CD4-positive, alpha-beta memory T cell (primary cell): ENCODE measurements at regions not wholly inside any gene's neighbourhood (a gene's known extent, or its start where the extent isn't known, plus 50 kb on each side); places are given as distances from the start of the nearest gene placed in this dataset.

Experiments
- CTCF ChIA-PET: fragments of 350-600 bp; sonication (Branson Sonifier 250); formaldehyde crosslinking; loops from one replicate; lab custom pipeline; 2021; ENCODE audit warnings: inconsistent platforms; ENCODE audit not compliant: partially characterized antibody; lab: Charles Lee
- POLR2A ChIA-PET: fragments of 350-600 bp; sonication (Branson Sonifier 250); formaldehyde crosslinking; loops from one replicate; lab custom pipeline; 2021; ENCODE audit not compliant: partially characterized antibody; lab: Charles Lee
- DNase-seq, 5 donors: peaks; one replicate each; pipeline versions ENCODE4 v3.0.0 to v3.0.0-alpha.2; 2020 to 2022; ENCODE audit warnings: mixed read lengths in 1 of 5
- H3K27ac ChIP-seq: one replicate; pipeline ENCODE4 v1.7.0; 2013; ENCODE audit warnings: low read depth, low read length
- H3K27me3 ChIP-seq: 2 replicates; pipeline ENCODE4 v1.7.0; 2013; ENCODE audit warnings: mild to moderate bottlenecking, low read length, moderate library complexity; ENCODE audit not compliant: insufficient read depth
- H3K36me3 ChIP-seq: 2 replicates; pipeline ENCODE4 v1.7.0; 2013; ENCODE audit warnings: mild to moderate bottlenecking, low read length, moderate library complexity; ENCODE audit not compliant: insufficient read depth
- H3K4me1 ChIP-seq: 2 replicates; pipeline ENCODE4 v1.7.0; 2013; ENCODE audit warnings: mild to moderate bottlenecking, low read length, moderate library complexity; ENCODE audit not compliant: insufficient read depth
- H3K4me3 ChIP-seq, 2 donors: one replicate each; pipeline ENCODE4 v1.7.0; 2013; ENCODE audit warnings: low read length in 2 of 2, mild to moderate bottlenecking in 1 of 2
- H3K9me3 ChIP-seq, 2 donors: one replicate each; pipeline ENCODE4 v1.7.0; 2013; ENCODE audit warnings: low read length in 2 of 2, control low read depth in 1 of 2; ENCODE audit not compliant: control insufficient read depth in 1 of 2
- H3K27ac Mint-ChIP-seq, 7 donors: one replicate each; pipeline ENCODE4 v1.8.0; 2020 to 2021; ENCODE audit warnings: mixed read lengths in 7 of 7, mild to moderate bottlenecking in 6 of 7, inconsistent platforms in 3 of 7, moderate library complexity in 3 of 7
- H3K27me3 Mint-ChIP-seq, 2 donors: one replicate each; pipeline ENCODE4 v1.8.0; 2020 to 2021; ENCODE audit warnings: mixed read lengths in 2 of 2
- H3K36me3 Mint-ChIP-seq, 2 donors: one replicate each; pipeline ENCODE4 v1.8.0; 2020 to 2021; ENCODE audit warnings: mixed read lengths in 2 of 2, inconsistent platforms in 1 of 2, mild to moderate bottlenecking in 1 of 2
- H3K4me1 Mint-ChIP-seq, 4 donors: one replicate each; pipeline ENCODE4 v1.8.0; 2020 to 2021; ENCODE audit warnings: mixed read lengths in 4 of 4, mild to moderate bottlenecking in 1 of 4
- H3K4me3 Mint-ChIP-seq, 8 donors: one replicate each; pipeline ENCODE4 v1.8.0; 2020 to 2021; ENCODE audit warnings: mixed read lengths in 8 of 8, mild to moderate bottlenecking in 7 of 8, moderate library complexity in 6 of 8, inconsistent platforms in 3 of 8
- H3K9me3 Mint-ChIP-seq, 8 donors: one replicate each; pipeline ENCODE4 v1.8.0; 2020 to 2021; ENCODE audit warnings: mixed read lengths in 8 of 8, mild to moderate bottlenecking in 5 of 8, inconsistent platforms in 3 of 8, moderate library complexity in 1 of 8
- intact Hi-C: fragments of 100-400 bp; cut with micrococcal nuclease; formaldehyde crosslinking; loops from one replicate; pipeline ENCODE4 v1.15.1; 2023

DNA sequence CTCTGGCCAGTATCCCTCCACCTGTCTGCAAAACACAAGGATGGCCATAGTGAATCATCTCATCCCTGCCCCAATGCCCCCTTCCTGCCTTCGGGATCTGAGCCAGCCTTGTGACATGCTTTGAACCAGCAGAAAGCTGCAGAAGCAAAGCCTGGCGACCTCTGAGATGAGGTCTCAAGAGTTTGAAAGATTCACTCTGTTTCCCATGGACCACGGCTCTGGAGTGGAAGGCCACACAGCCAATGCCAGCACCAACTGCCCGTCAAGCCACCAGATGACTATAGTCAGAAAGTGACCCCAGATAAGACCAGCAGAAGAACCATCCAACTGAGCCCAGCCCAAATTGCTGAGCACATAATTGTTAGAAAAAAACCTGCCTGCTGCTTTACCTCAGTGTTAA is 193.9 kb upstream of the PPP2R2D start:
- Histone ChIP-seq H3K4me1 (no peaks in the 10 kb centered on the region), H3K27ac (no peak overlapping the region), H3K9me3 (no peaks in the 10 kb centered on the region), H3K4me3 (no peak overlapping the region), H3K36me3 (no peaks in the 10 kb centered on the region), H3K27me3 (no peaks in the 10 kb centered on the region)
- no peak for DNase-seq
- ChIA-PET POLR2A (no interaction called here), CTCF (no interaction called here)
- intact Hi-C loops = no loop called here
- H3K9me3 Mint-ChIP-seq = peaks cover 0 to 12% (median 7%) of the 10 kb centered on the region in 8 donors
- peaks cover 0 to 1% of the 10 kb centered on the region in 2 donors for H3K27me3 Mint-ChIP-seq
- no peak overlapping the region for H3K4me3 Mint-ChIP-seq
- no peaks in the 10 kb centered on the region for H3K36me3 Mint-ChIP-seq
- no peak overlapping the region for H3K27ac Mint-ChIP-seq
- H3K4me1 Mint-ChIP-seq = no peaks in the 10 kb centered on the region

- H3K4me3 ChIP-seq = no peak overlapping the region
- DNase-seq = no peak
- intact Hi-C loops = no loop called here
Observed at GRCh38 chr10:131708225-131708880, 192.5 kb upstream of the PPP2R2D start.

DNA sequence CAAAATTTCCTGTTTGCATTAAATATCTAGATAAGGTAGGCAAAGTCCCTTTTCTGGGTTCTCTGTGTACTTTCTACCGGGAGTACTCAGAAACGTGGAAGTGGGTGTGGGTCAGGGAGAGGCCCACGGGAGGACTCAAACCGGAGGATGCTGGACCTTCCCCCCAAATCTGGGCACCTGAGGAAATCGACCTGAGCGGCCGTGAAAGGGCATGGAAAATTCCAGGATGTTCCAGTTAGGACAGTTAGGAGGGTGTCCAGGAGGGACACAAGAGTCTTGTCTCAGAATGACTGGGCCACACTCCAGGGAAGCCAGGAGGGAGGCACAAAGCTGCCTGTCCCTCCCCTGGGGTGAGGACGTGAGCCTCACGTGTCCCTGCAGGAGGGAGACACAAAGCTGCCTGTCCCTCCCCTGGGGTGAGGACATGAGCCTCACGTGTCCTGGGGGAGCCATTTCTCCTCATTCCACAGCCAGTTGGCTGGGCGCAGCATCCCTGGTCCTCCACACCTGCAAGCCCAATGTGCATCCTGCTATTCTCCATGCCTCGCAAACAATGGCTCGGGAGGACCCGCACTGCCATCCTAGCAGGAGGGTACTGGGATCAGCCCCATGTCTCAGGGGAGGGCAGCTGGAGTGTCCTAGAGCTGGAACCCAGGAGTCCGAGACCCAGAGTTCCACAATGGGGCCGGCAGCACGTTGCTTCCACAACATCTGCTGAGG is 190.5 kb upstream of the PPP2R2D start:
- peaks cover 2 to 15% (median 7%) of the 10 kb centered on the region in 8 donors for H3K9me3 Mint-ChIP-seq
- H3K4me3 Mint-ChIP-seq = no peak overlapping the region
- CTCF ChIA-PET = no interaction called here
- no peak overlapping the region for H3K27ac Mint-ChIP-seq
- Histone ChIP-seq H3K27me3 (no peaks in the 10 kb centered on the region), H3K27ac (no peak overlapping the region), H3K36me3 (no peaks in the 10 kb centered on the region), H3K4me3 (no peak overlapping the region), H3K9me3 (no peaks in the 10 kb centered on the region), H3K4me1 (no peaks in the 10 kb centered on the region)
- POLR2A ChIA-PET = no interaction called here
- H3K4me1 Mint-ChIP-seq = no peaks in the 10 kb centered on the region
- no peak for DNase-seq
- H3K27me3 Mint-ChIP-seq = peaks cover 0 to 1% of the 10 kb centered on the region in 2 donors
- intact Hi-C loops = no loop called here
- no peaks in the 10 kb centered on the region for H3K36me3 Mint-ChIP-seq

More at GRCh38 chr10:131708225-131708880, 192.5 kb upstream of the PPP2R2D start:
- H3K4me1 Mint-ChIP-seq = no peaks in the 10 kb centered on the region
- Histone ChIP-seq H3K27ac (no peak overlapping the region), H3K27me3 (no peaks in the 10 kb centered on the region), H3K36me3 (no peaks in the 10 kb centered on the region), H3K9me3 (no peaks in the 10 kb centered on the region), H3K4me1 (no peaks in the 10 kb centered on the region)
- ChIA-PET POLR2A (no interaction called here), CTCF (no interaction called here)
- peaks cover 0 to 12% (median 7%) of the 10 kb centered on the region in 8 donors for H3K9me3 Mint-ChIP-seq
- H3K27ac Mint-ChIP-seq = no peak overlapping the region
- H3K27me3 Mint-ChIP-seq = peaks cover 0 to 1% of the 10 kb centered on the region in 2 donors
- H3K4me3 Mint-ChIP-seq = no peak overlapping the region
- no peaks in the 10 kb centered on the region for H3K36me3 Mint-ChIP-seq

DNA sequence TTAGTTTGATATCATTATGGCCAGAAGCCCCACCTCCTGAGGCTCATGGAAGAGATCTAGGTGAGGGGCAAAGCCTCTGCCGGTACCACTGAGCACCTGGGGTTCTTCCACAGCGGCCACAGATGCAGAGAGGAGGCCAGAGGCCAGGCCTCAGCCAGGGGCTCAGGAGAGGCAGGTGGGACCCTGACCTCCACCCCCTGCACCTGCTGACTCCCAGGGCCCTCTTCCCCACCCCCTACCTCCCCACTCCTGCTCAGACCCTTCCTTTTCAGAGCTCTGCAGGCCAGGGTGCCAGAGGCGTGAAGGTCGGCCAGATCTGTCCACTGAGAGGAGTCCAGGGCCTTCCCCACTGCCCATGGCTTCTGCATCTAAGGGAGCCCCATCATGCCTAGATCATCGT is 178.7 kb upstream of the PPP2R2D start:
- intact Hi-C loops = no loop called here
- Histone ChIP-seq H3K27ac (no peak overlapping the region), H3K9me3 (no peaks in the 10 kb centered on the region), H3K4me1 (no peaks in the 10 kb centered on the region), H3K36me3 (no peaks in the 10 kb centered on the region), H3K27me3 (no peaks in the 10 kb centered on the region), H3K4me3 (no peak overlapping the region)
- peaks cover 0 to 6% (median 2%) of the 10 kb centered on the region in 8 donors for H3K9me3 Mint-ChIP-seq
- no peak overlapping the region for H3K4me3 Mint-ChIP-seq
- H3K27me3 Mint-ChIP-seq = peaks cover 7 to 8% of the 10 kb centered on the region in 2 donors
- ChIA-PET POLR2A (no interaction called here), CTCF (no interaction called here)
- H3K4me1 Mint-ChIP-seq = peaks cover 0 to 14% (median 3%) of the 10 kb centered on the region in 4 donors
- no peak for DNase-seq
- H3K36me3 Mint-ChIP-seq = no peaks in the 10 kb centered on the region
- no peak overlapping the region for H3K27ac Mint-ChIP-seq

- Histone ChIP-seq H3K4me1 (no peaks in the 10 kb centered on the region), H3K36me3 (no peaks in the 10 kb centered on the region), H3K4me3 (no peak overlapping the region), H3K9me3 (no peaks in the 10 kb centered on the region), H3K27me3 (no peaks in the 10 kb centered on the region), H3K27ac (no peak overlapping the region)
- no peak for DNase-seq
- no peaks in the 10 kb centered on the region for H3K36me3 Mint-ChIP-seq
- peaks cover 0 to 6% (median 2%) of the 10 kb centered on the region in 8 donors for H3K9me3 Mint-ChIP-seq
- POLR2A ChIA-PET = no interaction called here
- intact Hi-C loops = no loop called here
- H3K4me1 Mint-ChIP-seq = peaks cover 0 to 16% (median 3%) of the 10 kb centered on the region in 4 donors
- no peak overlapping the region for H3K4me3 Mint-ChIP-seq
- no peak overlapping the region for H3K27ac Mint-ChIP-seq
- H3K27me3 Mint-ChIP-seq = peaks cover 7 to 8% of the 10 kb centered on the region in 2 donors
- CTCF ChIA-PET = no interaction called here
Observed at GRCh38 chr10:131722525-131723264, 178.1 kb upstream of the PPP2R2D start.

DNA sequence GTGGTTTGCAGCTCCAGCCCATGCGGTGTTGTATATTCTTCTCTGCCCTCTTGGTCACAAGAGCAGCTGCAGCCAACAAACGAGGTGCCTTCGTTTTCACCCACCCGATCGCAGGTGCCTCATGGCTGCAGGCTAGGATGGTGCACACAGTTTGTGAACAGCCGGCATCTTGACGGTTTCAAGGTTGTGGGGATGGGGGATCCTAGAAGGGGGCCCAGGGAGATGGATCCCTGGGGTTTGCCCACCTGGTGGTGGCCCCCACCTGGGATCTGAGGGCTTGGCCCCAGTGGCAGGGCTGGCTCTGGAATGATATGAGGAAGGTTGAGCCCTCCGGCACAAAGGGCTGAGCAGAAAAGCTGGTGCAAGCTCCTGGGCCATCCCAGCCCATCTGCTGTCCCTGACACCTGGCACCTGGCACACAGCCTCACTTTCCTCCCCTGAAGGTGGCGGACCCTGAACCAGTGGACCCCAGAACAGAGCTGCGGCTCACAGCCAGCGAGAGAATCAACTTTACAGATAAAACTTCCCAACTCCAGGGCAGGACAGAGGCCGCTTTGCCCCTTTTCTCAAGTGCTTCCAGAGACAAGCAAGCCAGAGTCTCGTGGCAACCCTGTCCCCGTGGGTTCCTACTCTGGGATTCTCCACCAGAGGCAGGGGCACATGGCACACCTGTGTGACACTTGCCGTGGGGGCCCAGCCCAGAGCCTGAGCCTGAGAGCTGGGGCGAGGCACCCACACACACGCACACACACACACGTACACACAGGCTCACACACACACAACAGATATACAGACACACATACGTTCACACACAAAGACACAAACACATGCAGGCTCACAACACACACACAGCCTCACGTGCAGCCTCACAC is 177.3 kb upstream of the PPP2R2D start:
- Histone ChIP-seq H3K27ac (no peak overlapping the region), H3K4me3 (no peak overlapping the region), H3K4me1 (no peaks in the 10 kb centered on the region), H3K9me3 (no peaks in the 10 kb centered on the region), H3K27me3 (no peaks in the 10 kb centered on the region), H3K36me3 (no peaks in the 10 kb centered on the region)
- intact Hi-C loops = no loop called here
- CTCF ChIA-PET = no interaction called here
- peaks cover 0 to 16% (median 3%) of the 10 kb centered on the region in 4 donors for H3K4me1 Mint-ChIP-seq
- POLR2A ChIA-PET = no interaction called here
- H3K27ac Mint-ChIP-seq = no peak overlapping the region
- no peak overlapping the region for H3K4me3 Mint-ChIP-seq
- peaks cover 5 to 8% of the 10 kb centered on the region in 2 donors for H3K27me3 Mint-ChIP-seq
- H3K9me3 Mint-ChIP-seq = peaks cover 0 to 6% (median 2%) of the 10 kb centered on the region in 8 donors
- no peak for DNase-seq
- H3K36me3 Mint-ChIP-seq = no peaks in the 10 kb centered on the region
